ENCODE measurements at regions not wholly inside any gene's neighbourhood (a gene's known extent, or its start where the extent isn't known, plus 50 kb on each side); places are given as distances from the start of the nearest gene placed in this dataset.

DNA sequence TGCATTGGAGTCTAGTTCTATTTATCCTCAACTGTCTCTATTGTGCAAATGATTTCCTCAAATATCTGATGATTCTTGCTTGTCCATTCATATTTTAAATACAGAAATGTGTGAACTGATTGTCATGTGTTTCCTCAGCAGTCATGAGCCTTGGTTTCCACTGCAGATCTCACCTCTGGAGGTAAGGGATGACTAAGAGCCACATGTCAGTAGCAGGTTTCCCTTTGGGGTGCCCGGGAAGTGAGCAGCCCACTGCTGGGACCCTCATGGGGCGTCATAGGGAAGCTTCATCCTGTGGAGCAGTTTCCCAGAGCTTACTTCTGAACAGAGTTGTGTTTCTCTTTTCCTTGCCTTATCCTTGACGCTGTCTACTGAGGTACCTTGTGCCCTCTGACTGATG is 149.2 kb upstream of the TOPAZ1 start:
- POLR2A ChIA-PET (ENCODE audit: low non-redundant PET): no interaction called here
- no peak for DNase-seq (ENCODE audit: low spot score)
- no peak overlapping the region for H3K27ac ChIP-seq
- TF ChIP-seq, protein P1, sequence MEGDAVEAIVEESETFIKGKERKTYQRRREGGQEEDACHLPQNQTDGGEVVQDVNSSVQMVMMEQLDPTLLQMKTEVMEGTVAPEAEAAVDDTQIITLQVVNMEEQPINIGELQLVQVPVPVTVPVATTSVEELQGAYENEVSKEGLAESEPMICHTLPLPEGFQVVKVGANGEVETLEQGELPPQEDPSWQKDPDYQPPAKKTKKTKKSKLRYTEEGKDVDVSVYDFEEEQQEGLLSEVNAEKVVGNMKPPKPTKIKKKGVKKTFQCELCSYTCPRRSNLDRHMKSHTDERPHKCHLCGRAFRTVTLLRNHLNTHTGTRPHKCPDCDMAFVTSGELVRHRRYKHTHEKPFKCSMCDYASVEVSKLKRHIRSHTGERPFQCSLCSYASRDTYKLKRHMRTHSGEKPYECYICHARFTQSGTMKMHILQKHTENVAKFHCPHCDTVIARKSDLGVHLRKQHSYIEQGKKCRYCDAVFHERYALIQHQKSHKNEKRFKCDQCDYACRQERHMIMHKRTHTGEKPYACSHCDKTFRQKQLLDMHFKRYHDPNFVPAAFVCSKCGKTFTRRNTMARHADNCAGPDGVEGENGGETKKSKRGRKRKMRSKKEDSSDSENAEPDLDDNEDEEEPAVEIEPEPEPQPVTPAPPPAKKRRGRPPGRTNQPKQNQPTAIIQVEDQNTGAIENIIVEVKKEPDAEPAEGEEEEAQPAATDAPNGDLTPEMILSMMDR (conservative IDR thresholded peaks at IDR 0.05; ENCODE audit: low read depth): no peak
- CTCF ChIA-PET: no interaction called here

DNA sequence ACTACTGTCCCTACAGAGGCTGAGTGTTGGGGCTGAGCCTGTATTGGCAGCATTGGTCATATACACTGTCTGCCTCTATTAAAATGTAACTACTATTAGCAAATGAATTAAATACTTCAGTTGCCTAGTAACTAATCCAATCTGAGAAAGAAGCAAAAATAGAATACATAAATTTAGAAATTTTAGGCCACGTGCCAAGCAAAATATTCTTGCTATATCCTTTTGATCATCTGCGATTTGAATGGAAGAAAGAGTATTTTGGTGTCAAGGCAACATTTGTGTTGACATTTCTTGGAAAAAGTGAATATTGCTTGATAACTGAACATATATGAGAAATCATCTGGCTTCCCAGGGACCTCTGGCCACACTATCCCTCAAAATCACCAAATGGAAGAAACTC is 148.2 kb upstream of the TOPAZ1 start:
- TF ChIP-seq, protein P1 (conservative IDR thresholded peaks at IDR 0.05; ENCODE audit: low read depth): no peak
- no peak overlapping the region for H3K27ac ChIP-seq
- ChIA-PET POLR2A (ENCODE audit: low non-redundant PET) (no interaction called here), CTCF (no interaction called here)
- no peak for DNase-seq (ENCODE audit: low spot score)

DNA sequence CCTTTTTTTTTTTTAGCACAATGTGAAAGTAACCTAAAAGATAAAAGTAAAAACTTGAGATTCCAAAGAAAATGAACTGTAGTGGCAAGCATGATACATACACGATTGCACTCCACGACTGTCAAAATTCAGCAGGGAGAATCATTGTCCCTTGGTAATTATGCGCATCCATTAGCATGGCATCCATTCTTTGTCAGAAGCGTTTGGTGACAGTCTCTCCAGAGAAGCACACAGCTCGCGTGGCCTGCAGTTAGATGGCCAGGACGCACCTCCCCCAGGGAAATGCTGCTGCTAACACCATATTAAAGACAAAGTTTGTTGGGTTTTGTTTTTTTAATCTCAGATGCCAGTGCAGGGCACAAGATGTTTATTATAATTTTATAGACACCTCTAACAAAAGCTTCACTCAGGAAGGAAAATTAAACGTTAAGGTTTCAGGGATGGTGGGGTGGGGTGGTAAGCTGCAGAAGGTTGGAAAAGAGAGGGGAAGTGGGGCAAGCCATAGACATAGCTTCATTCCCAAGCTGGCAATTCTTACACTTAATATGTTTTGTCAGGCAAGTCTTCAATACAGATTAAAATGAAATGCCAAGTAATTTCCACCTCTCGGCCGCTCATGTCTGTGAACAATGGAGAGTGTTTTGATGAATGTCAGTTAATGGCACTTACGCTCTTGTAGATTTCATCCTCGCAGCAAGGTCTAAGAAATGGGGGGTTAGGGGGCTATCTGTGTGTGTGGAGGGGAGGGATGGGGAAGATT is 142.8 kb upstream of the TOPAZ1 start:
- no peak overlapping the region for H3K27ac ChIP-seq
- TF ChIP-seq, protein P1 (conservative IDR thresholded peaks at IDR 0.05; ENCODE audit: low read depth): no peak
- no peak for DNase-seq (ENCODE audit: low spot score)
- POLR2A ChIA-PET (ENCODE audit: low non-redundant PET): no interaction called here
- CTCF ChIA-PET: no interaction called here

DNA sequence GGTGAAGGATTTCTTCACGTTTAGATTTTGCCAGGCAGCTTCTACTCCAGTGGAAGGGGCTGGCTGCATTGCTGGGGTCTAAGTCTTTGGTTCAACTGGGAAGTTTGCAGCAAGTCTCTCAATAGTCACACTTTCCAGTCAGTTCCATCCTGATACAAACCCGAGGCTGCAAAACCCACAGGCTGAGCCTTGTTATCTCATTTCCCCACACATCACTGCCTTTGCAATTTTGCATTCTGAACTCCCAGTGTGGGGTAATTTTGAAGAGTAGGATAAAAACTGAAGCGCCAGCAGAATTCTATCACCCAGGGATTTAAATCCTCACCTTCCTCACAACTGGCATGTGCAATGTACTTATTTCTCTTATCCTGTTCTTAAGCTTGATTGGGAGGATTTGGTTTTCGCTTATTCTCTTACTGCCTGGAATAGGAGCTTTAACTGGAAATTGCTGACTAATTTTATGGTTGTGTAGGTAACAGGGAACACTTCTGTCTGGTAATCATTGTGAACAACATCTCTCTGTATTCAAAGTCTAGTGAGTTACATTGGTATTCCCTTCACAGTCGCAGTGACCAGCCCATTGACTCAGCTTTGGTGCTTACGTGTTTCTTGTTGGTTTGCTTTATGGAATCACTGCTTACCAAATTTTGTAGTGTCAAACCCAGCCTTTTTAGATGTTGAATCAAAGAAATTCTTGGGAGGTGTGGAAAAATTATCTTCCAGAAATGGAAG is 142.0 kb upstream of the TOPAZ1 start:
- CTCF ChIA-PET: no interaction called here
- no peak for DNase-seq (ENCODE audit: low spot score)
- TF ChIP-seq, protein P1 (conservative IDR thresholded peaks at IDR 0.05; ENCODE audit: low read depth): no peak
- H3K27ac ChIP-seq: no peak overlapping the region
- POLR2A ChIA-PET (ENCODE audit: low non-redundant PET): no interaction called here

DNA sequence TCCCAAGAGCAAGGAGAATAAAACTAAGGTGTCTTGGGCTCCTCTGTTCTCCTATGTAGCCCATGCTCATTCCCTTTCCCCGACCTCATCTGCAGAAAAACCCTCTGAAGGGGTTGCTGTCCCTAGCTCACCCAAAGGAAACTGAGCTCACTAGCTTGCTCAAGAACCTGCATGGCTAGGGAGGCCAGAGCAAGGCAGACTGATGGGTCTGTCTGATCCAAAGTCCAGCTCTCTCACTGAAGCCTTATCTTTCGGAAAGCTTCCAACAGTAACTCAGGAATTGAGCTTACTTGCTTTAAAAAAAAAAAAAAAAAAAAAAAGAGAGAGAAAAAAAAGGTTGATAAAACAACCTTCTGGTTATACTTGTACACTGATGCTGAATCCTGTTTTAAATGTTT is 141.4 kb upstream of the TOPAZ1 start:
- ChIA-PET CTCF (no interaction called here), POLR2A (ENCODE audit: low non-redundant PET) (no interaction called here)
- TF ChIP-seq, protein P1 (conservative IDR thresholded peaks at IDR 0.05; ENCODE audit: low read depth): no peak
- no peak overlapping the region for H3K27ac ChIP-seq
- DNase-seq (ENCODE audit: low spot score): no peak

DNA sequence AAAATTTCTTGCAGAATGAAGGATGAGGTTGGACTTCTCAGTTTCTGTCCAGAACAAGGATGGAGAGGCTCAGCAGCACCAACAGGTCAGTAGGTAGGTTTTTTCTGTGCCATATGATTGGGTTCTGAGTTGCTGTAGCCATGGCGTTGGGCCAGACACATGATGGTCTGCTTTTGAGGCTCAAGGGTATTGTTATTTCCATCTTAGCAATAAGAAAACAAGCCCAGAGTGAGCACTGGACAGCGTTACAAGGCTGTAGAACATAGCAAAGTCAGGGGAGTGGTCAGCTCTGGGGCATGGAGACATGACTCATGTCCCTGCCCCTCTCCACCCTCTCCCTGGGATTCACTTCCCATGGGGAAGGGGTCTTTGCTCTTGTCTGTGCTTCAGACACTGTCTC is 137.6 kb upstream of the TOPAZ1 start:
- DNase-seq (ENCODE audit: low spot score): no peak
- POLR2A ChIA-PET (ENCODE audit: low non-redundant PET): no interaction called here
- H3K27ac ChIP-seq: peak overlapping the region; percentile 71
- CTCF ChIA-PET: no interaction called here
- TF ChIP-seq, protein P1 (conservative IDR thresholded peaks at IDR 0.05; ENCODE audit: low read depth): no peak

Measured in RWPE1 (cell line).